GOT3 (cell line): ENCODE measurements at regions not wholly inside any gene's neighbourhood (a gene's known extent, or its start where the extent isn't known, plus 50 kb on each side); places are given as distances from the start of the nearest gene placed in this dataset.
"Not testable (repeated sequence)": the region's sequence is repeated elsewhere in the genome, so short reads cannot be mapped to it uniquely, and the experiment has no call there.

Experiments used
- DNase-seq: peaks from one replicate; lab custom pipeline; 2025; ENCODE audit warnings: mixed read lengths; lab: John Stamatoyannopoulos, UW

DNA sequence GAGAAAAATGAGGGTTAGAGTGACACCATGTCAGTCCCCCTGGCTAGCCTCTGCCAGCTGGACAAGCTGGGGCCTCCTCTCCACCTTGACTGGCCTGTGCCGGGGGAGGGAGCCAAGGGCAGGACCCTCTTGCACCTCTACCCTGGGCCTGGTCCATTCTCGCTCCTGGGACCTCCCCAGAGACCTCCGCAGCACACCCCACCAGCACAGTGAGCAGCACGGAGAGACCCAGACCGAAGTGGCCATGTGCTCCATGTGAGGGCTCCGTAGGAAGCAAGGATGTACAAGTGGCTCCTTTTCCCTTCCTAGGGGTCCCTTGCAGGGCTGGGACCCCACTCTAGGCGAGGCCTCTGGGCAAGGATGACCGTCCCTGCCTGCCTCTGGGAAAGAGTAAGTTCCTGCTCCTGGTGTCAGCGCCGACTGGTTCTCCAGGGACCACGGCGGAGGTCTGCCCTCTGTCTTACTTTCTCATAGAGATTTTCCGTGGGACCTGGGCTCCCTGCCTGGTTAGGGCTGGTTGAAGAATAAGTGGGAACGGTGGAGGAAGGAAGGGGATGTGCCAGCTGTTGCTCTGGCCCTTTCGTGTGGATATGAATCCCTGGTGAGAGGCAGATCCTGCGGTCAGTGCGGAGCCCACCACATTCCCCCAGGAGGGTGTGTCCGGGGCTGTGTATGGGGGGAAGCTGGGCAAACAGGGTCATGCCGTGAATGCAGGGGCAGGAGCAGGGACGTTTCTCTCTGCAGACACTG, 124.2 kb downstream of the METRNL start:
- no peak for DNase-seq

- DNase-seq: no peak
Observed at GRCh38 chr17:83204230-83204725, 124.9 kb downstream of the METRNL start.

DNA sequence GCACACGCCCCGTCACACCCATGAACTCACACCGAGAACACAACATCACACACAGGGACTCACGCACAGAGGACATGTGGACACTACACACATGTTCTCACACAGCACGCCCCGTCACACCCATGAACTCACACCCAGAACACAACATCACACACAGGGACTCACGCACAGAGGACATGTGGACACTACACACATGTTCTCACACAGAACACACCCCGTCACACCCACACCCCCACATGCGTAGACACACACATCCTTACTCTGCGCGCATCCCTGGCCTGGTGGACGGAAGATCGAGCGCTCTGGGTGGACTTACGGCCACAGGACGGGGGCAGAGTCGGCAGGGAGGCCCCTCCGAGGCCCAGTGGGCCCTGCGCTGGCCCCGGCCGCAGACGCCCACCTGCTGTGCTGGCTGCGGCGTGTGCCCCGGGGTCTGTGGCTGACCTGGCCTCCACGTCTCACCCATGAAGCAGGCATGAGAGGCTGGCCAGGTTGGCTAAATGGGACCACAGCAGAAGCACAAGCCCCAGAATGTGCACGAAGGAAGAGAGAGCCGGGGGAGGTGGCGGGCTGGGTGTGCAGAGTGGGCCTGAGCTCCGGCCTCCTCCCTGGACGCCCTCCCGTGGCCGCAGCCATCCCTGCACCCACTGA, 125.5 kb downstream of the METRNL start:
- DNase-seq: not testable (repeated sequence)

GRCh38 chr17:83205387-83206035, 126.1 kb downstream of the METRNL start:
- DNase-seq: not testable (repeated sequence)

DNA sequence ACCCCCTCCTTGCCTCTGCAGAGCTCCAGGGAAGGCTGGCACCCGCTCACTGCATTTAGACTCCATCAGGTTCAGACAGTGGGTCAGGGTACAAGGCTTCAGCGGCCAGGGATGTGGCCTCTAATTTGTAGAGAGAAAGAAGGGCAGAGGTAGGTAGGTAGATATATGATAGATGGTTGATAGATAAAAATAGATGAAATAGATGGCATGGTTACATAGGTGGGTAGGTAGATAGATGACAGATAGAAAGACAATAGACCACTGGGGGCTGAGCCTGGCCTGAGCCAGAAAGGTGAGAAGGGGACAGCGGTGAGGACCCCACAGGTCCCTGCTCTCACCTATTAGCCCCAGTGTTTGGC, 126.6 kb downstream of the METRNL start:
- not testable (repeated sequence) for DNase-seq

- DNase-seq: not testable (repeated sequence)
Observed at GRCh38 chr17:83206819-83207588, 127.6 kb downstream of the METRNL start.

GRCh38 chr17:83247001-83247400, 167.6 kb downstream of the METRNL start:
- DNase-seq: not testable (repeated sequence)
